ENCODE measurements at regions not wholly inside any gene's neighbourhood (a gene's known extent, or its start where the extent isn't known, plus 50 kb on each side); places are given as distances from the start of the nearest gene placed in this dataset.

GRCh38 chr12:125538401-125539199, 473.4 kb downstream of the AACS start:
- H3K36me3 ChIP-seq: no peaks in the 10 kb centered on the region
- H3K27me3 ChIP-seq: no peaks in the 10 kb centered on the region
- no peak overlapping the region for H3K27ac ChIP-seq
- no peak for DNase-seq
- no peak overlapping the region for H3K4me3 ChIP-seq
- no peaks in the 10 kb centered on the region for H3K9me3 ChIP-seq
- TF ChIP-seq CTCF (IDR thresholded peaks at IDR 0.05): no peak
- no peak for TF ChIP-seq POLR2A (IDR thresholded peaks at IDR 0.05)
- no peaks in the 10 kb centered on the region for H3K4me1 ChIP-seq

- Histone ChIP-seq H3K27me3 (no peaks in the 10 kb centered on the region), H3K36me3 (no peaks in the 10 kb centered on the region), H3K9me3 (no peaks in the 10 kb centered on the region), H3K4me1 (no peaks in the 10 kb centered on the region), H3K27ac (no peak overlapping the region), H3K4me3 (no peak overlapping the region)
- DNase-seq: no peak
- no peak for TF ChIP-seq POLR2A (IDR thresholded peaks at IDR 0.05)
- no peak for TF ChIP-seq CTCF (IDR thresholded peaks at IDR 0.05)
Observed at GRCh38 chr12:125540580-125541204, 475.5 kb downstream of the AACS start.

- no peaks in the 10 kb centered on the region for H3K9me3 ChIP-seq
- no peaks in the 10 kb centered on the region for H3K27me3 ChIP-seq
- H3K27ac ChIP-seq: no peak overlapping the region
- TF ChIP-seq POLR2A (IDR thresholded peaks at IDR 0.05) (no peak), CTCF (IDR thresholded peaks at IDR 0.05) (no peak)
- no peak overlapping the region for H3K4me3 ChIP-seq
- no peak for DNase-seq
- H3K36me3 ChIP-seq: no peaks in the 10 kb centered on the region
- H3K4me1 ChIP-seq: no peaks in the 10 kb centered on the region
Observed at GRCh38 chr12:125544960-125545359, 479.7 kb downstream of the AACS start.

- no peaks in the 10 kb centered on the region for H3K36me3 ChIP-seq
- no peaks in the 10 kb centered on the region for H3K4me1 ChIP-seq
- H3K27ac ChIP-seq: no peak overlapping the region
- no peaks in the 10 kb centered on the region for H3K27me3 ChIP-seq
- no peak for DNase-seq
- no peak overlapping the region for H3K4me3 ChIP-seq
- TF ChIP-seq CTCF (IDR thresholded peaks at IDR 0.05): no peak
- no peak for TF ChIP-seq POLR2A (IDR thresholded peaks at IDR 0.05)
- H3K9me3 ChIP-seq: no peaks in the 10 kb centered on the region
Observed at GRCh38 chr12:125549171-125549570, 483.9 kb downstream of the AACS start.

- Histone ChIP-seq H3K36me3 (no peaks in the 10 kb centered on the region), H3K4me3 (no peak overlapping the region)
- DNase-seq: no peak
Observed at GRCh38 chr12:125549836-125550235, 484.6 kb downstream of the AACS start.

More at GRCh38 chr12:125549836-125550235, 484.6 kb downstream of the AACS start:
- H3K27ac ChIP-seq: no peak overlapping the region
- H3K9me3 ChIP-seq: no peaks in the 10 kb centered on the region
- TF ChIP-seq CTCF (IDR thresholded peaks at IDR 0.05) (no peak), POLR2A (IDR thresholded peaks at IDR 0.05) (no peak)
- H3K27me3 ChIP-seq: no peaks in the 10 kb centered on the region
- H3K4me1 ChIP-seq: no peaks in the 10 kb centered on the region
